Vagina (tissue), 2 donors: ENCODE measurements at regions not wholly inside any gene's neighbourhood (a gene's known extent, or its start where the extent isn't known, plus 50 kb on each side); places are given as distances from the start of the nearest gene placed in this dataset.

Experiments used
- DNase-seq, 2 donors: peaks; one replicate each; pipeline ENCODE4 v3.0.0-alpha.2; 2017; ENCODE audit errors: extremely low spot score in 2 of 2
- H3K27ac ChIP-seq: fragments of 200-600 bp; sonication (generic); one replicate; pipeline ENCODE4 v1.5.1; 2019
- H3K27me3 ChIP-seq: fragments of 200-600 bp; sonication (generic); one replicate; pipeline ENCODE4 v1.5.1; 2019
- H3K36me3 ChIP-seq, 2 donors: fragments of 200-600 bp; sonication (generic); one replicate each; pipeline ENCODE4 v1.5.1; 2017 to 2019
- H3K4me1 ChIP-seq: fragments of 200-600 bp; sonication (generic); one replicate; pipeline ENCODE4 v1.5.1; 2019
- H3K4me3 ChIP-seq, 2 donors: fragments of 200-600 bp; sonication (generic); 1 replicate in 1 of 2; 2 replicates in 1 of 2; pipeline ENCODE4 v1.5.1; 2016 to 2019
- H3K9me3 ChIP-seq: fragments of 200-600 bp; sonication (generic); one replicate; pipeline ENCODE4 v1.5.1; 2019
- CTCF ChIP-seq, 3 experiments: fragments of 450-650 bp in 2 of 3; fragments of 200-600 bp in 1 of 3; sonication (generic) in 1 of 3; IDR thresholded peaks; one replicate each; pipeline ENCODE4 v1.5.1; 2017 to 2019; ENCODE audit warnings: antibody characterized with exemption in 3 of 3, mild to moderate bottlenecking in 2 of 3, moderate library complexity in 2 of 3
- POLR2A ChIP-seq, 2 donors: fragments of 450-650 bp; IDR thresholded peaks; one replicate each; pipeline ENCODE4 v1.6.1; 2017; ENCODE audit warnings: antibody characterized with exemption in 2 of 2, mild to moderate bottlenecking in 2 of 2, moderate library complexity in 2 of 2
- POLR2AphosphoS5 ChIP-seq, 2 donors: sonication (generic); formaldehyde crosslinking; IDR thresholded peaks; one replicate each; pipeline ENCODE4 v1.9.0; 2017; ENCODE audit warnings: antibody characterized with exemption in 2 of 2, mild to moderate bottlenecking in 2 of 2, low read depth in 1 of 2; ENCODE audit not compliant: insufficient read depth in 1 of 2
- intact Hi-C: fragments of 100-400 bp; cut with DNase I; formaldehyde crosslinking; loops from one replicate; pipeline ENCODE4 v1.15.1; 2023

- no peak for DNase-seq
- Histone ChIP-seq H3K4me3 (no peak overlapping the region), H3K36me3 (no peaks in the 10 kb centered on the region), H3K4me1 (no peaks in the 10 kb centered on the region), H3K9me3 (no peaks in the 10 kb centered on the region), H3K27me3 (no peaks in the 10 kb centered on the region), H3K27ac (no peak overlapping the region)
- intact Hi-C loops = no loop called here
- TF ChIP-seq CTCF (IDR thresholded peaks at IDR 0.05) = no peak
- TF ChIP-seq POLR2AphosphoS5 (IDR thresholded peaks at IDR 0.05; ENCODE audit: insufficient read depth in 1 of 2, low read depth in 1 of 2) = no peak
- TF ChIP-seq POLR2A (IDR thresholded peaks at IDR 0.05) = no peak
These were observed 132.6 kb upstream of the ESRRG start for GRCh38 chr1:216855810-216856209.

- Histone ChIP-seq H3K4me1 (no peaks in the 10 kb centered on the region), H3K36me3 (no peaks in the 10 kb centered on the region), H3K27me3 (no peaks in the 10 kb centered on the region), H3K27ac (no peak overlapping the region), H3K4me3 (no peak overlapping the region), H3K9me3 (no peaks in the 10 kb centered on the region)
- no peak for TF ChIP-seq CTCF (IDR thresholded peaks at IDR 0.05)
- TF ChIP-seq POLR2A (IDR thresholded peaks at IDR 0.05) = no peak
- TF ChIP-seq POLR2AphosphoS5 (IDR thresholded peaks at IDR 0.05; ENCODE audit: insufficient read depth in 1 of 2, low read depth in 1 of 2) = no peak
- intact Hi-C loops = no loop called here
- no peak for DNase-seq
These were observed 131.7 kb upstream of the ESRRG start for GRCh38 chr1:216854836-216855484.

DNA sequence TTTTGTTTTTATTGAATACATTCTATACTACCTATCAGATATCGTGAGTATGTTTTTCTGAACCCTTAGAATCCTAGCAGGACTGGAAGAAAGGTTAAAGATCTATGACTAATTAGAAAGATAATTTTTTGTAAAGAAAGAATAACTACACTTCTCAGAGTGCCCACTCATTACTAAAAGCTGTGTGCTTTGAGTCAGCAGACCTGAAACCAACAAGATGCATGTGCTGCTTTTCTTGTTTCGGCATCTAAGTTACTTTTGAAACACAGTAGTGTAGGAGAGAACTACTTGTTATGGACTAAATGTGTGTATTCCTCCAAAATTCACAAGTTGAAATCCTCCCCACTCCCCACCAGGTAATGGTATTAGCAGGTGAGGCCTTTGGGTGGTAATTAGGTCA is 127.8 kb upstream of the ESRRG start:
- Histone ChIP-seq H3K27me3 (no peaks in the 10 kb centered on the region), H3K27ac (no peak overlapping the region), H3K4me1 (no peaks in the 10 kb centered on the region), H3K36me3 (no peaks in the 10 kb centered on the region), H3K9me3 (no peaks in the 10 kb centered on the region), H3K4me3 (no peak overlapping the region)
- intact Hi-C loops = no loop called here
- TF ChIP-seq POLR2A (IDR thresholded peaks at IDR 0.05) = no peak
- TF ChIP-seq CTCF (IDR thresholded peaks at IDR 0.05) = no peak
- no peak for TF ChIP-seq POLR2AphosphoS5 (IDR thresholded peaks at IDR 0.05; ENCODE audit: insufficient read depth in 1 of 2, low read depth in 1 of 2)
- no peak for DNase-seq

DNA sequence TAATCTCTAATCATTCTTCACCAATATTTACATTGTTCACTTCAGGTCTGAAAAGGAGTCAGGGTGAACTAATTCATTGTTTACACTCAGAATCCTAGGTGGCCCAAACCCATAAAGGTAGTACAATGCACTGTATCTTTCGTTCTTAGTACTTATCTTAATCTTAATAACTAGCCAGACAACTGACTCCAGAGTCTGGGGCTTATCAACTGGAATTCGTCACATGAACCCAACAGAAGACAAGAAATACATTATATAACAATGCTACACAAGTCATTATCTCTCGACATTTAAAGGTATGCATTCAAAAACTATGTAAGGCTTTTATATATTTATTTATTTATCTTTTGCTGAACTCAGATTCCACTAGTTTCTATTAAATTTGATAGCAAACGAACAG is 125.9 kb upstream of the ESRRG start:
- no peaks in the 10 kb centered on the region for H3K36me3 ChIP-seq
- intact Hi-C loops = no loop called here
- no peak overlapping the region for H3K4me3 ChIP-seq
- TF ChIP-seq POLR2AphosphoS5 (IDR thresholded peaks at IDR 0.05; ENCODE audit: insufficient read depth in 1 of 2, low read depth in 1 of 2) (no peak), CTCF (IDR thresholded peaks at IDR 0.05) (no peak), POLR2A (IDR thresholded peaks at IDR 0.05) (no peak)
- no peak overlapping the region for H3K27ac ChIP-seq
- no peaks in the 10 kb centered on the region for H3K27me3 ChIP-seq
- no peaks in the 10 kb centered on the region for H3K9me3 ChIP-seq
- no peak for DNase-seq
- no peaks in the 10 kb centered on the region for H3K4me1 ChIP-seq

DNA sequence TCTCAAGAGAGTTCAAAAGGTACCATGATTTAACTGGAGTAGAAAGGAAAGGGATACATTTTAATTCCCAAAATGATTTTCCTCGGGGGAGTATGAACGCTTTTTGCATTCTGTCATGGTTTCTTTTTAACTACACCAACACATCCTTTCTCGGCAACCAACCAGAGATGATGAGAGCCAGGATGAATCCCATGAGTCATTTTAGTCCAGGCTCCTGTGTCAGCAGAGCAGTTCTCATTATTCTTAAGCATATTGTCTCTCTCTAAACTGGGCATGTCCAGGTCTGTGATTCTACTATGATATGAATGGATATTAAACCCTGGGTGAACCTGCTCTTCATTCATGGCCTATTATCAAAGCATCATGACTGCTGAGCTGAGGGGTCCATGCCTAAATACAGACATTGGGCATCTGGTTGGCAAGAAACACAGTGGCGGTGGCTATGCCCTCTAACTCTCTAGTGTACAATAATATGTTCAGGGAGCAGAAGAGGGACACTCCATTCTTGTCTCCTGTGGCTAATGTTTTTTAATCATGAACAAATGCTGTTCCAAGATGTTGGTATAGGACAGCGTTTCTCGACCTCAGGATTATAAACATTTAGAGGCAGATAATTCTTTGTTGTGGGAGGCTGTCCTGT is 124.3 kb upstream of the ESRRG start:
- TF ChIP-seq POLR2AphosphoS5 (IDR thresholded peaks at IDR 0.05; ENCODE audit: insufficient read depth in 1 of 2, low read depth in 1 of 2) (no peak), CTCF (IDR thresholded peaks at IDR 0.05) (no peak), POLR2A (IDR thresholded peaks at IDR 0.05) (no peak)
- Histone ChIP-seq H3K27ac (no peak overlapping the region), H3K27me3 (no peaks in the 10 kb centered on the region), H3K4me3 (no peak overlapping the region), H3K4me1 (no peaks in the 10 kb centered on the region), H3K36me3 (no peaks in the 10 kb centered on the region), H3K9me3 (no peaks in the 10 kb centered on the region)
- intact Hi-C loops = no loop called here
- no peak for DNase-seq
